Neural crest cell (in vitro differentiated cells): ENCODE measurements at regions not wholly inside any gene's neighbourhood (a gene's known extent, or its start where the extent isn't known, plus 50 kb on each side); places are given as distances from the start of the nearest gene placed in this dataset.
A peak's percentile ranks its signal among the peaks of the same experiment; 100 is the strongest.

Source experiments
- DNase-seq: peaks from one replicate; pipeline ENCODE4 v3.0.0; 2021; ENCODE audit warnings: low read depth, mixed read lengths, low spot score
- H3K27ac Mint-ChIP-seq: one replicate; pipeline ENCODE4 v1.8.0; 2021; ENCODE audit warnings: mild to moderate bottlenecking, mixed read lengths; ENCODE audit not compliant: unreplicated experiment
- H3K27me3 Mint-ChIP-seq: 2 replicates; pipeline ENCODE4 v1.8.0; 2021; ENCODE audit warnings: low read depth, mild to moderate bottlenecking, mixed read lengths
- H3K36me3 Mint-ChIP-seq: 2 replicates; pipeline ENCODE4 v1.8.0; 2021; ENCODE audit warnings: low read depth, mild to moderate bottlenecking, mixed read lengths
- H3K4me1 Mint-ChIP-seq: 2 replicates; pipeline ENCODE4 v1.8.0; 2021; ENCODE audit warnings: mixed read lengths
- H3K4me3 Mint-ChIP-seq: one replicate; pipeline ENCODE4 v1.8.0; 2021; ENCODE audit warnings: mild to moderate bottlenecking, mixed read lengths
- H3K9me3 Mint-ChIP-seq: 2 replicates; pipeline ENCODE4 v1.8.0; 2021; ENCODE audit warnings: mixed read lengths
- TF ChIP-seq, protein P1 (sequence below): fragments of 200-600 bp; sonication (generic); conservative IDR thresholded peaks from 2 replicates; pipeline ENCODE4 v1.5.0; 2021; ENCODE audit warnings: antibody characterized with exemption, mild to moderate bottlenecking

DNA sequence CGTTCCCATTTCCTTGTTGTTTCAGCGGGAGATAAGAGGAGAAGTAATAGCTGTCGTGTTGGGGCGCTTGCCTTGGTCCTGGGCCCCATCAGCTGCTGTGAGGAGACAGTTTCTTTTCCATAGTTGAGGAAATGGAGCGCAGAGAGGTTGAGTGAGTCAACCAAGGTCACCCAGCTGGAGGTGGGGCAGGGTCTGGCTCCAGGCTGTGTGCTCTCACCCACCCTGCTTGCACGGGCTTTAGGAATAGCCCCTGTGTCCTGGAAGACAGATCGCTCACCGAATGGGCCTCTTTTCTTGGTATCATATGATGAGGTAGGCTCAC lies 165.7 kb upstream of the RTL1 start:
- Mint-ChIP-seq H3K36me3 (no peaks in the 10 kb centered on the region), H3K4me3 (no peak overlapping the region), H3K4me1 (peaks cover 21% of the 10 kb centered on the region), H3K27ac (no peak overlapping the region), H3K27me3 (no peaks in the 10 kb centered on the region), H3K9me3 (no peaks in the 10 kb centered on the region)
- DNase-seq, result no peak
- TF ChIP-seq, protein P1, sequence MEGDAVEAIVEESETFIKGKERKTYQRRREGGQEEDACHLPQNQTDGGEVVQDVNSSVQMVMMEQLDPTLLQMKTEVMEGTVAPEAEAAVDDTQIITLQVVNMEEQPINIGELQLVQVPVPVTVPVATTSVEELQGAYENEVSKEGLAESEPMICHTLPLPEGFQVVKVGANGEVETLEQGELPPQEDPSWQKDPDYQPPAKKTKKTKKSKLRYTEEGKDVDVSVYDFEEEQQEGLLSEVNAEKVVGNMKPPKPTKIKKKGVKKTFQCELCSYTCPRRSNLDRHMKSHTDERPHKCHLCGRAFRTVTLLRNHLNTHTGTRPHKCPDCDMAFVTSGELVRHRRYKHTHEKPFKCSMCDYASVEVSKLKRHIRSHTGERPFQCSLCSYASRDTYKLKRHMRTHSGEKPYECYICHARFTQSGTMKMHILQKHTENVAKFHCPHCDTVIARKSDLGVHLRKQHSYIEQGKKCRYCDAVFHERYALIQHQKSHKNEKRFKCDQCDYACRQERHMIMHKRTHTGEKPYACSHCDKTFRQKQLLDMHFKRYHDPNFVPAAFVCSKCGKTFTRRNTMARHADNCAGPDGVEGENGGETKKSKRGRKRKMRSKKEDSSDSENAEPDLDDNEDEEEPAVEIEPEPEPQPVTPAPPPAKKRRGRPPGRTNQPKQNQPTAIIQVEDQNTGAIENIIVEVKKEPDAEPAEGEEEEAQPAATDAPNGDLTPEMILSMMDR, result no peak

DNA sequence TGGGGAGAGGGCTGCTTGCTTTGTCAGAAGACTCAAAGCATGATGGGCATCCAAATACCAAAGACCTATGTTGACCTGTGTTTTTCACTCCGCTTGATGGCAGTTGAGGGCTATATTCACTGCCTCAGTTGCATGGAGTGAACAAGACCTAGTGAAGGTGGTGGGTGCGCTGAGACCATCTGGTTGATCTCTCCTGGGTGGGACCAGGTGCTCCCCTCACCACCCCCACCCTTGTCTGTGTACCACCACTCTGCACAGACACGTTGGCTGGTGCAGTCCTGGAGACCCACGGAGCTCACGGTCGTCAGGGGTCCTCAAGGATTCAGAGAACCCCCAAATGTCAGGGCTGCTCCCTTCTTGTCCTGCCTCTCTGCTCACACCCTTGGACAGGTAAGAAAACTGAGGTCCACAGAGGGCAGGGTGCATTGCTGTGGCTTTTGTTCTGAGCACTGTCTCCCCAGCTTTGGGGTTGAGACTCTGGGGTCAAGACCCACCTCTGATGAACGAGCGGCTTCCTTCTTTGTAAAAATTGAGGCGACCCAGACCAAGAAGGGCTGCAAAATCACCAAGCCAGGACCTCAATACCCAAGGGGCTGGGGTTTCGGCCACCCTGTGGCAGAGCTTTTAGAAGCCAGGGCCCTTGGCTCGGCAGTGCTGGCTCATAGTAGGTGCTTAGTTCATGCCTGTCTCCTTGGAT lies 166.3 kb upstream of the RTL1 start:
- peaks cover under 1% of the 10 kb centered on the region for H3K27me3 Mint-ChIP-seq
- H3K9me3 Mint-ChIP-seq, result no peaks in the 10 kb centered on the region
- no peak for DNase-seq
- H3K4me1 Mint-ChIP-seq, result peaks cover 21% of the 10 kb centered on the region
- H3K4me3 Mint-ChIP-seq, result no peak overlapping the region
- H3K27ac Mint-ChIP-seq, result no peak overlapping the region
- H3K36me3 Mint-ChIP-seq, result no peaks in the 10 kb centered on the region
- TF ChIP-seq, protein P1, result no peak

DNA sequence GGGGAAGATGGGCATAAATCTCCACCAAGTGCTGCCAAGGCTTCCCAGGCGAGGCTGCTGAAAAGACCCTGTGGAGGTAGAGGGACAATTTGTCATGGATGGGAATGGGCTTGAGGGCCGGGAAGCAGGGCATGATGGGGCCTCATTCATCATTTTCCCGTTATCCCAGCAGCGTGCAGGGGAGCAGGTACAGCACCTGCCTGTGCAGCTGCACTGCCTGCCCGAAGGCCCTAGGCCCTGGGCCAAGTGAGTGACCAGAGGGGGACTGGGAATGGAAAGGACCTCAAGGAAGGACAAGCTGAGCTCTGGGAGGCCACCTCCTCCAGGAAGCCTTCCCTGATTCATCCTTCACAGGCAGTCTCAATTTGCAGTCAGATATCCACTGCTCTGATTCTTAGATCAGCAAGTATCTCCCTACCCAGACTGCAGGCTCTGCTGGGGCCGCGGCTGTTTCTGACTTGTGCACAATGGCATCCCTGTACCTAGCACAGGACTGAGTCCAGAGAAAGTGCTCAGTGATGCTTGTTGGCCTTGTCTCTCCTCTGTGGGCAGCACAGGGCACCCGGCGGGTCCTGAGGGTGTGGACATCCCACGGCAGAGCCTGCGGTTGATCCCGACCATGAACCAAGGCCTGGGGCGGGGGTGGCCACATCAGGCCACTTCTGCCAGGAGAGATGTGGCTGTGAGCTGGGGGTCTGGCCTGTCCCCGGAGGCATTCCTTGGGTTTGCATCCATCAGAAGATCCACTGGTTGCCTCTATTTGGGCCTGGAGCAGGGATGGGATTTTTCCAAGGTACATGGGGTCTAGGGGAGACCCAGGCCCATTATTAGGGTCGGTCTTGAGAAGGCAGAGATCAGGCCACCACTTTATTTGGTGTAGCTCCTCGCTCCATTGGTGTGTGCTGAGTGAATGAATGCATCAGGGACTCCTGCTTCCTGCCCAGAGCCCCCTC lies 167.3 kb upstream of the RTL1 start:
- H3K4me1 Mint-ChIP-seq, result peaks cover 21% of the 10 kb centered on the region
- no peak overlapping the region for H3K4me3 Mint-ChIP-seq
- no peak for DNase-seq
- peaks cover 9% of the 10 kb centered on the region for H3K27me3 Mint-ChIP-seq
- no peaks in the 10 kb centered on the region for H3K9me3 Mint-ChIP-seq
- H3K36me3 Mint-ChIP-seq, result no peaks in the 10 kb centered on the region
- H3K27ac Mint-ChIP-seq, result no peak overlapping the region
- TF ChIP-seq, protein P1, result no peak

DNA sequence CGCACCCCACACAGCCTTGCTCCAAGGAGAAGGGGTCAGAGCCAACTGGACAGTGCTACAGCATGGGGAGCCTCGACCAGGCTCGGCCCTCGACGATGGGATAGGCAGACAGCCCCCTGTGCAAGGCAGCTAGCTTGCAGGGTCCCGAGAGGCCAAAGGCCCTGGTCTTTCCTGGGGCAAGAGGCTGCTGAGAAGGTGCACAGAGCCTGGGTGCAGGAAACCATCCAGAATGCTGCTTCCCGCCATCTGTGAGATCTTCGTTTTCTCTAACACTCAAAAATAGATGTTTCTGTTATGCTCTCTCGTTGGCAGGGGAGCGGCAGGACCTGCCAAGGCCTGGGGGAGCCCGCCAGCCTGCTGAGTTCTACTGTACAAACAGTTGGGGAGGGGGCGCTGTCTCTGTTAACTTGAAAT lies 168.0 kb upstream of the RTL1 start:
- Mint-ChIP-seq H3K4me1 (peaks cover 23% of the 10 kb centered on the region), H3K4me3 (no peak overlapping the region), H3K36me3 (no peaks in the 10 kb centered on the region), H3K27ac (no peak overlapping the region), H3K27me3 (peaks cover 13% of the 10 kb centered on the region), H3K9me3 (no peaks in the 10 kb centered on the region)
- no peak for DNase-seq
- TF ChIP-seq, protein P1, result no peak

DNA sequence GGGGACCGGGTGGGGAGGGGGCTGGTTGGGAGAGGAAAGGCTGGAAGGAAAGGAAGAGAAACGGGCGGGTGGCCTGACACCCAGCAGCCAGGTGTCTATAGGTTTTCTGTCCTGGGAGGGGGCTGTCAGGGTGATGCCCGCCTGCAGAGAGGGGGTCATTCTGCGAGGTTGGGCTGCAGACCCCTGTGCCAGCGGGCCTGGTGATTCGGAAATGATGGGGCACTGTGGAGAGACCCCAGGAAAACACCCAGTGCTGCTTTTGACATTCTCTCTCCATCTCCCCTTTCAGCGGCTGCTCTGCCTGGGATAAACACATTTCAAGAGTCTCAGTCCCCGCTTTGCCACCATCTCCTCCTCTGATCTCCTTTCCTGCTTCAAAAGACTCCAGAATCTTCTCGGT lies 168.5 kb upstream of the RTL1 start:
- Mint-ChIP-seq H3K36me3 (no peaks in the 10 kb centered on the region), H3K27ac (peak overlapping the region; percentile 50), H3K4me1 (peaks cover 25% of the 10 kb centered on the region), H3K9me3 (no peaks in the 10 kb centered on the region), H3K4me3 (no peak overlapping the region), H3K27me3 (peaks cover 18% of the 10 kb centered on the region)
- TF ChIP-seq, protein P1, result no peak
- no peak for DNase-seq
